Fibroblast of the aortic adventitia (primary cell): ENCODE measurements at regions not wholly inside any gene's neighbourhood (a gene's known extent, or its start where the extent isn't known, plus 50 kb on each side); places are given as distances from the start of the nearest gene placed in this dataset.
A peak's percentile ranks its signal among the peaks of the same experiment; 100 is the strongest.

Source experiments
- DNase-seq: peaks from one replicate; pipeline ENCODE4 v3.0.0-alpha.2; 2010; ENCODE audit warnings: low read depth
- H3K4me3 ChIP-seq: 2 replicates; pipeline ENCODE4 v1.5.1; 2011; ENCODE audit warnings: low read depth, mild to moderate bottlenecking, control low read depth, low read length, moderate library complexity
- TF ChIP-seq, protein P1 (sequence below): IDR thresholded peaks from 2 replicates; pipeline ENCODE4 v1.5.1; 2011; ENCODE audit warnings: mild to moderate bottlenecking, low read length, control low read depth, inconsistent platforms; ENCODE audit not compliant: insufficient read depth

DNA sequence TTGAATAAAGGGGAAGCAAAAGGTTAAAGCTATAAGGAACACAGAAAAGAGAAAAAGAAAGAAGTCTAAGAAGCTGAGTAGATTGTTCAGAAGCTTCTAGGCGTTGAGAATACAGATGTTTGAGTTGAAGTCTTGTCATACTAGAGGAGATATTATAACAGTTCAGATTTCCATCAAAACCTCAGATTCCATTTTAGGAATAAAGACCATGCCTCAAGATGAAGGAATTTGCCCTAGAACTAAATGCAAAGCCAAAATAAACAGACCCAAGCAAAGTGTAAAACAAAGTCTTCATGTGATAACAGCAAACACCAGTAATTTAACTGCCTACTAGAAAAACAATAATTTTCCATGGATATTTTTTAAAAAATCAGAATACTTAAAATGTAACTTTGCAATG lies 476.5 kb upstream of the POT1 start:
- TF ChIP-seq, protein P1, sequence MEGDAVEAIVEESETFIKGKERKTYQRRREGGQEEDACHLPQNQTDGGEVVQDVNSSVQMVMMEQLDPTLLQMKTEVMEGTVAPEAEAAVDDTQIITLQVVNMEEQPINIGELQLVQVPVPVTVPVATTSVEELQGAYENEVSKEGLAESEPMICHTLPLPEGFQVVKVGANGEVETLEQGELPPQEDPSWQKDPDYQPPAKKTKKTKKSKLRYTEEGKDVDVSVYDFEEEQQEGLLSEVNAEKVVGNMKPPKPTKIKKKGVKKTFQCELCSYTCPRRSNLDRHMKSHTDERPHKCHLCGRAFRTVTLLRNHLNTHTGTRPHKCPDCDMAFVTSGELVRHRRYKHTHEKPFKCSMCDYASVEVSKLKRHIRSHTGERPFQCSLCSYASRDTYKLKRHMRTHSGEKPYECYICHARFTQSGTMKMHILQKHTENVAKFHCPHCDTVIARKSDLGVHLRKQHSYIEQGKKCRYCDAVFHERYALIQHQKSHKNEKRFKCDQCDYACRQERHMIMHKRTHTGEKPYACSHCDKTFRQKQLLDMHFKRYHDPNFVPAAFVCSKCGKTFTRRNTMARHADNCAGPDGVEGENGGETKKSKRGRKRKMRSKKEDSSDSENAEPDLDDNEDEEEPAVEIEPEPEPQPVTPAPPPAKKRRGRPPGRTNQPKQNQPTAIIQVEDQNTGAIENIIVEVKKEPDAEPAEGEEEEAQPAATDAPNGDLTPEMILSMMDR = no peak
- DNase-seq = no peak
- no peak overlapping the region for H3K4me3 ChIP-seq

DNA sequence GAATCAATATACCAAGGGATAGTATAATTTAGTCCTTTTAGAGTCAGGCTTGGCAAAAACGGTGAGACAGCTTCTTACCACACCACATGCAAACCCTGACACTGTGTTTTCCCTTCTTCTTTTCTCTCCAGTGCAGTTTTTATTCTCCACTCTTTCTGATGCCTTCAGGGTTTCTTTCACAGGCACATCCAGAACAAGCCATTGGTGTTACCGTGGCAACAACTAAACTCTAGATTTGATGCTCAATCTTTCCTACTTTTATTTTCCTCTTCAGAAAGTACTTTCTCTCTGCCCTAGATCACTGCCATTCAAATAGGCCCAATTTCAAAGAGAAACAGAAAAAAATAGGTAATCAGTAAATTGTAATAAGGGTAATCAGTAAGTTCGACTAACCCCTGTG lies 469.8 kb upstream of the POT1 start:
- no peak for DNase-seq
- no peak overlapping the region for H3K4me3 ChIP-seq
- TF ChIP-seq, protein P1 = no peak

DNA sequence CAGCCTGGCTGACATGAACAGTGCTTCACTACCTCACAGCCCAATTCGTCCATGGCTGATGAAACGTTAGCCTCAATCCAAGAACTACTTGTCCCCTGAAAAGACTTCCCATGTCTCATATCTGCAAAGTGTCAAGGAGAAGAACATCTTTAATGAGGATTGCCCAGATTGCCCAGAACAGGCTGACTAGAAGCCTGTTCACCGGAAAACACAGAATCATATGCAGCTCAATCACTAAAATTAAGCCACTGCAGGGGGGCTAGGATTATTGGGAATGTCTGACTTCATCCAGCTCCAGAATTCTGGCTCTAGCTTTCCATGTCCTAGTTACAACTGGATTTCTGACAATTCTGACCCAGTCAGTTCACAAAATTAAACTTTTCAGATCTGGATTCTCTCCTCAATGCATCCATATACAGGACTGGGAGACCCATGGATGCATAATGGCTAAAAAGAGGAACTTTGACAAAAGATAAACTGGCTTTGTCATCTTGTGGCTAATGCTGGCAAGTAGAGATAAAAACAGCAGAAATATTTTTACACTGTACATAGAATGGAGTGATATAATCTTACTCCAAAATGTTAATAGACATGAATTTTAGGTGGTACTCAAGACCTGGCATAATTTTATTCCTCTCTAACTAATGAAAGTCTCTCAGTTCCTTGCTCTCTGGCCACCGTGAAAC lies 467.0 kb upstream of the POT1 start:
- no peak for DNase-seq
- no peak overlapping the region for H3K4me3 ChIP-seq
- TF ChIP-seq, protein P1 = no peak

DNA sequence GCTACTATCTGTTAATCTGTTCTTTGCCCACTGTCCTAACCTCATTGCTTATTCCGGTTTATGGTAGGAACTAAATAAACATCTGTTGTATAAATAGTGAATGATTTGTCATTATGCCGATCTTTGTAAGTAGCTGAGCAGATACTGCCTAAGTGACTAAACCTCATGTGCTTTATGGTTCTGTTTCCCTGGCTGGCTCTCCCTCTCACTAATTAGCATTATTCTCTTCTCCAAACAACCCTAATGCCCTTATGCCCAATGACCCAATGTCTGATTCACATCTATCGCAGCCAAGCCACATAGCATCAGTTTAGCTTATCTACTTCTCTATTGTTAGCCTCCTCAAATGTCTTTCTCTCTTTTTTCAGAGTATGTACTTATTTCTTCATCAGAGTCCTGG lies 462.3 kb upstream of the POT1 start:
- no peak overlapping the region for H3K4me3 ChIP-seq

GRCh38 chr7:125390981-125391380 lies 461.4 kb upstream of the POT1 start:
- TF ChIP-seq, protein P1 = no peak
- no peak overlapping the region for H3K4me3 ChIP-seq
- DNase-seq = peak; percentile 2

More for the DNA sequence above, 462.3 kb upstream of the POT1 start:
- peak; percentile 47 for DNase-seq
- TF ChIP-seq, protein P1 = no peak

DNA sequence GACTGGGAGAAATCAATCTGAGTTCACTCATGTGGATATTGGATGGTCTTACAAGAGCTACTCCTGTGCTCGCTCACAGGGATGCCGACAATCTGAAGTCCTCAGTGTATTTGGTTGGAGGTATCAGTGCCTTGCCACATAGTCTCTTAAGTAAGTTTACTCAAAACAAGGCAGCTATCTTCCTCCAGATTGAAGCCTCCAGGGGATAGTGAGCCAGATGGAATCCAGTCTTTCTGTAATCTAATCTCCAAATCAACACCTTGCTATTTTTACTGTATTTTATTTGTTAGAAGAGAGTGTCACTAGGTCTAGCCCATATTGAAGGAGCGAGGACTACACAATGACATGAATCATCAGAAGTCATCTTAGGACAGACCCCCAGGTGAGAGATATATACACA lies 456.6 kb upstream of the POT1 start:
- TF ChIP-seq, protein P1 = no peak
- DNase-seq = no peak

DNA sequence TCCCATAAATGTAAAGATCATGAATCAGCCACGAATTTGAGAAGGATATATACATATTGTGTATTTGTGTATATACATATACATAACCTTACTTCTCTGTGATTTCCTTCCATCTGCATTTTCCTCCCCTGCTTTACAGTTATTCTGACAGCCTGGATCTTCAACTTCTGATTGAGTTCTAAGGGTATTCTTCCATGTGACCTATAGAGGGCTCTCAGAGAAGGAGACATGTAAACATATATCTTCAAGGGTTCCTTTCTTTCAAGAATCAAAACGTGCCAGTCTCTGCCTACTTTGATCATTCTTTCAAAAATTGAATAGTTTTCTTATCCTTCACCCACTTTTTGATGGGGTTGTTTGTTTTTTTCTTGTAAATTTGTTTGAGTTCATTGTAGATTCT lies 453.7 kb upstream of the POT1 start:
- no peak for DNase-seq
- TF ChIP-seq, protein P1 = no peak
- no peak overlapping the region for H3K4me3 ChIP-seq

More for the DNA sequence above, 456.6 kb upstream of the POT1 start:
- no peak overlapping the region for H3K4me3 ChIP-seq
